ENCODE measurements at regions not wholly inside any gene's neighbourhood (a gene's known extent, or its start where the extent isn't known, plus 50 kb on each side); places are given as distances from the start of the nearest gene placed in this dataset.
"Not testable (repeated sequence)": the region's sequence is repeated elsewhere in the genome, so short reads cannot be mapped to it uniquely, and the experiment has no call there.

- DNase-seq: no peak
These were observed 110.9 kb downstream of the QRSL1 start for GRCh38 chr6:106740287-106740686.

- no peak for DNase-seq
These were observed 110.0 kb downstream of the QRSL1 start for GRCh38 chr6:106739387-106739786.

- no peak for DNase-seq
These were observed 107.1 kb downstream of the QRSL1 start for GRCh38 chr6:106736502-106736901.

- DNase-seq: no peak
These were observed 106.5 kb downstream of the QRSL1 start for GRCh38 chr6:106735828-106736227.

GRCh38 chr6:106735136-106735633, 105.8 kb downstream of the QRSL1 start:
- DNase-seq: no peak

GRCh38 chr6:106733386-106733785, 104.0 kb downstream of the QRSL1 start:
- DNase-seq: no peak

GRCh38 chr6:106732376-106732940, 103.1 kb downstream of the QRSL1 start:
- no peak for DNase-seq

GRCh38 chr6:106731843-106732160, 102.4 kb downstream of the QRSL1 start:
- no peak for DNase-seq

GRCh38 chr6:106731144-106731842, 101.9 kb downstream of the QRSL1 start:
- no peak for DNase-seq

GRCh38 chr6:106730718-106731117, 101.3 kb downstream of the QRSL1 start:
- no peak for DNase-seq

GRCh38 chr6:106730264-106730663, 100.9 kb downstream of the QRSL1 start:
- no peak for DNase-seq

GRCh38 chr6:106729841-106730240, 100.5 kb downstream of the QRSL1 start:
- DNase-seq: no peak

GRCh38 chr6:106728296-106728870, 99.0 kb downstream of the QRSL1 start:
- no peak for DNase-seq

GRCh38 chr6:106727480-106728149, 98.2 kb downstream of the QRSL1 start:
- no peak for DNase-seq

- no peak for DNase-seq
These were observed 95.5 kb downstream of the QRSL1 start for GRCh38 chr6:106724848-106725247.

- no peak for DNase-seq
These were observed 95.0 kb downstream of the QRSL1 start for GRCh38 chr6:106724337-106724736.

GRCh38 chr6:106723419-106723818, 94.0 kb downstream of the QRSL1 start:
- DNase-seq: not testable (repeated sequence)

- not testable (repeated sequence) for DNase-seq
These were observed 91.8 kb downstream of the QRSL1 start for GRCh38 chr6:106721189-106721588.
